A673 (cell line): ENCODE measurements at regions not wholly inside any gene's neighbourhood (a gene's known extent, or its start where the extent isn't known, plus 50 kb on each side); places are given as distances from the start of the nearest gene placed in this dataset.

Experiments used
- BruUV-seq: library from RNA; stranded (reverse); fragments of 400-500 nt; replicated peaks from 2 replicates; lab custom pipeline; 2021; lab: Mats Ljungman, UMichigan
- CTCF ChIA-PET: fragments of 300-600 bp; sonication (Branson Sonifier 250); formaldehyde crosslinking; loops from one replicate; lab custom pipeline; 2022; ENCODE audit warnings: antibody characterized with exemption; lab: Charles Lee
- POLR2A ChIA-PET: fragments of 300-600 bp; sonication (Branson Sonifier 250); formaldehyde crosslinking; loops from one replicate; lab custom pipeline; 2022; ENCODE audit warnings: antibody characterized with exemption; ENCODE audit not compliant: low non-redundant PET; lab: Charles Lee
- DNase-seq: peaks from one replicate; pipeline ENCODE4 v3.0.0-alpha.2; 2015; ENCODE audit warnings: low spot score
- H3K27ac ChIP-seq: fragments of 200-600 bp; sonication (generic); 2 replicates; pipeline ENCODE4 v1.5.1; 2016; ENCODE audit warnings: mixed run types, low read depth, mild to moderate bottlenecking, mixed read lengths, antibody characterized with exemption, low read length; ENCODE audit not compliant: poor library complexity, severe bottlenecking
- H3K27me3 ChIP-seq: fragments of 200-600 bp; sonication (generic); replicated peaks from 2 replicates; pipeline ENCODE4 v1.6.1; 2017; ENCODE audit warnings: mixed run types, low read depth, mild to moderate bottlenecking, mixed read lengths, antibody characterized with exemption, low read length; ENCODE audit not compliant: insufficient read depth, poor library complexity
- H3K36me3 ChIP-seq: fragments of 200-600 bp; sonication (generic); 2 replicates; pipeline ENCODE4 v1.6.1; 2016; ENCODE audit warnings: mixed run types, mild to moderate bottlenecking, mixed read lengths, antibody characterized with exemption, low read length; ENCODE audit not compliant: insufficient read depth, poor library complexity, severe bottlenecking
- H3K4me1 ChIP-seq: fragments of 200-600 bp; sonication (generic); 2 replicates; pipeline ENCODE4 v1.6.1; 2017; ENCODE audit warnings: mixed run types, mild to moderate bottlenecking, mixed read lengths, antibody characterized with exemption, low read length; ENCODE audit not compliant: insufficient read depth, poor library complexity, severe bottlenecking
- H3K4me3 ChIP-seq: fragments of 200-600 bp; sonication (generic); 2 replicates; pipeline ENCODE4 v1.5.1; 2016; ENCODE audit warnings: low read depth, mixed run types, mild to moderate bottlenecking, mixed read lengths, low read length; ENCODE audit not compliant: poor library complexity, severe bottlenecking
- H3K9me3 ChIP-seq: fragments of 200-600 bp; sonication (generic); 2 replicates; pipeline ENCODE4 v1.6.1; 2016; ENCODE audit warnings: mixed run types, low read depth, mild to moderate bottlenecking, mixed read lengths, antibody characterized with exemption, low read length; ENCODE audit not compliant: poor library complexity, severe bottlenecking
- EZH2 ChIP-seq: fragments of 200-600 bp; sonication (generic); IDR thresholded peaks from 2 replicates; pipeline ENCODE4 v1.6.1; 2017; ENCODE audit warnings: borderline replicate concordance, low read depth, mild to moderate bottlenecking, mixed read lengths, antibody characterized with exemption, low read length; ENCODE audit not compliant: poor library complexity, severe bottlenecking
- intact Hi-C: fragments of 100-400 bp; cut with micrococcal nuclease; formaldehyde crosslinking; loops from one replicate; pipeline ENCODE4 v1.10.0; 2022; ENCODE audit not compliant: unreplicated experiment
- TF ChIP-seq, protein P1 (sequence below): fragments of 300-800, 200-600 bp; sonication (generic); conservative IDR thresholded peaks from 2 replicates; pipeline ENCODE4 v1.5.1; 2017; ENCODE audit warnings: low read depth, mild to moderate bottlenecking, antibody characterized with exemption, low read length, moderate library complexity, mixed read lengths

DNA sequence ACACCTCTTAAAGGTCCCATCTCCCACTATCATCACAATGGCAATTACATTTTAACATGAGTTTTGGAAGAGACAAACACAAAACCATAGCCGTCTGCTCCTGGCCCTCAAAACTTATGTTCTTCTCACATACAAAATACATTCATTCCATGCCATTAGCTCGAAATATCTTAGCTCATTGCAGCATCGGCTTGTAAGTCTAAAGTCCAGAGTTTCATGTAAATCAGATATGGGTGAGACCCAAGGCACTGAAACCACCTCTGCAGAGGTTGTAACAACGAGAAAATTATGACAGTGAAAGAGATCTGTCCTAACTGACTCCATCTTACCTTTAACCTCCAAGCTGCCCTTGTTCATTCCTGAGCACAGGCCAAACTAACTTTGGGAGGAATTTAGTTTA is 635.0 kb upstream of the SPRY2 start:
- BruUV-seq = no TSS peak
- H3K27me3 ChIP-seq = no peaks in the 10 kb centered on the region
- ChIA-PET POLR2A (interaction anchor here (0.6 kb wide), 1 partner anchor 575 kb away, joined by 3 read pairs; no protein-coding TSS in a partner anchor), CTCF (no interaction called here)
- H3K4me3 ChIP-seq = no peak overlapping the region
- intact Hi-C loops = no loop called here
- DNase-seq = no peak
- no peaks in the 10 kb centered on the region for H3K36me3 ChIP-seq
- H3K9me3 ChIP-seq = no peaks in the 10 kb centered on the region
- no peak overlapping the region for H3K27ac ChIP-seq
- no peaks in the 10 kb centered on the region for H3K4me1 ChIP-seq
- TF ChIP-seq, protein P1, sequence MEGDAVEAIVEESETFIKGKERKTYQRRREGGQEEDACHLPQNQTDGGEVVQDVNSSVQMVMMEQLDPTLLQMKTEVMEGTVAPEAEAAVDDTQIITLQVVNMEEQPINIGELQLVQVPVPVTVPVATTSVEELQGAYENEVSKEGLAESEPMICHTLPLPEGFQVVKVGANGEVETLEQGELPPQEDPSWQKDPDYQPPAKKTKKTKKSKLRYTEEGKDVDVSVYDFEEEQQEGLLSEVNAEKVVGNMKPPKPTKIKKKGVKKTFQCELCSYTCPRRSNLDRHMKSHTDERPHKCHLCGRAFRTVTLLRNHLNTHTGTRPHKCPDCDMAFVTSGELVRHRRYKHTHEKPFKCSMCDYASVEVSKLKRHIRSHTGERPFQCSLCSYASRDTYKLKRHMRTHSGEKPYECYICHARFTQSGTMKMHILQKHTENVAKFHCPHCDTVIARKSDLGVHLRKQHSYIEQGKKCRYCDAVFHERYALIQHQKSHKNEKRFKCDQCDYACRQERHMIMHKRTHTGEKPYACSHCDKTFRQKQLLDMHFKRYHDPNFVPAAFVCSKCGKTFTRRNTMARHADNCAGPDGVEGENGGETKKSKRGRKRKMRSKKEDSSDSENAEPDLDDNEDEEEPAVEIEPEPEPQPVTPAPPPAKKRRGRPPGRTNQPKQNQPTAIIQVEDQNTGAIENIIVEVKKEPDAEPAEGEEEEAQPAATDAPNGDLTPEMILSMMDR = no peak
- no peak for TF ChIP-seq EZH2

DNA sequence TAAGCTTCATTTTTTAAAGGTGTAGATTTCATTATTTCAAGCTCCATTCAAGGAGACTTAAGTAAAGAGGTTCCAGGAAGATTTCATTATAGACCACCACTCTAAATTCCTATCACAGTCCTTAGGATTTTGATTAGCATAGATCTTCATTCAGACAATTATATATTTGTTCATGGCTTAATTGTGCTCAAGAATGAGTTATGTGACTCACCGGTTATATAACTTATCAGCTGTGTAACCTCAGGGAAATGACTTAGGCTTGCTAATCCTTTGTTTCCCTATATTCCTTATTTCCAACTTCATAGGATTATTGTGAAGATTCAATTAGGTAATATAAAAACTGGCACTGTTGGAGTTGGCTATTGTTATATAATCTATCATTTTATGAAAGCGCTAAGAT is 632.8 kb upstream of the SPRY2 start:
- no peaks in the 10 kb centered on the region for H3K36me3 ChIP-seq
- intact Hi-C loops = no loop called here
- no TSS peak for BruUV-seq
- CTCF ChIA-PET = no interaction called here
- no peak for TF ChIP-seq EZH2
- TF ChIP-seq, protein P1 = no peak
- no peak for DNase-seq
- POLR2A ChIA-PET = no interaction called here
- H3K27ac ChIP-seq = no peak overlapping the region
- no peaks in the 10 kb centered on the region for H3K4me1 ChIP-seq
- H3K27me3 ChIP-seq = no peaks in the 10 kb centered on the region
- no peaks in the 10 kb centered on the region for H3K9me3 ChIP-seq
- no peak overlapping the region for H3K4me3 ChIP-seq

DNA sequence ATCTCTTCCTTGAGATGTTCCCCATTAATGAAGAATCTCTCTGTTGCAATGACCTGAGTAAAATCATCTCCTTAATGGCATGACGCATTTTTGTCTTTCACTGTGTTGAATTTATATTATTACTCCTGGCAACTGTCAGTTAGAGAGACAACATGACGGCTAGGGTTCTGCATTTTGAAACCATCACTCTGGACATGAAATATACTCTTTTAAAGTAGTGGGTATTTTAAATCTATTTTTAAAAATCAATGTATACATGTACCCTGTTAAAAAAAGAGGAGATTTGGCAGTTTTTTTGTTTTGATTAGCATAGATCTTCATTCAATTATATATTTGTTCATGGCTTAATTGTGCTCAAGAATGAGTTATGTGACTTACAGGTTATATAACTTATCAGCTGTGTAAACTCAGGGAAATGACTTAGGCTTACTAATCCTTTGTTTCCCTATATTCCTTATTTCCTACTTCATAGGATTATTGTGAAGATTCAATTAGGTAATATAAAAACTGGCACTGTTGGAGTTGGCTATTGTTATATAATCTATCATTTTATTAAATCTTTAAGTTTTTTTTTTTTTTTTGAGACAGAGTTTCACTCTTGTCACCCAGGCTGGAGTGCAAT is 632.0 kb upstream of the SPRY2 start:
- H3K27me3 ChIP-seq = no peaks in the 10 kb centered on the region
- ChIA-PET CTCF (no interaction called here), POLR2A (no interaction called here)
- H3K4me1 ChIP-seq = no peaks in the 10 kb centered on the region
- no TSS peak for BruUV-seq
- H3K9me3 ChIP-seq = no peaks in the 10 kb centered on the region
- H3K4me3 ChIP-seq = no peak overlapping the region
- TF ChIP-seq, protein P1 = no peak
- no peak for TF ChIP-seq EZH2
- no peak for DNase-seq
- no peaks in the 10 kb centered on the region for H3K36me3 ChIP-seq
- no peak overlapping the region for H3K27ac ChIP-seq
- intact Hi-C loops = no loop called here
